Tibial nerve (tissue), 4 donors: ENCODE measurements at regions not wholly inside any gene's neighbourhood (a gene's known extent, or its start where the extent isn't known, plus 50 kb on each side); places are given as distances from the start of the nearest gene placed in this dataset.
"Not testable (repeated sequence)": the region's sequence is repeated elsewhere in the genome, so short reads cannot be mapped to it uniquely, and the experiment has no call there.

Experiments used
- DNase-seq, 2 donors: peaks; one replicate each; pipeline ENCODE4 v3.0.0-alpha.2; 2019; ENCODE audit warnings: low spot score in 2 of 2
- H3K27ac ChIP-seq, 4 donors: fragments of 200-600 bp; sonication (generic) in 3 of 4; one replicate each; pipeline ENCODE4 v1.5.1; 2017 to 2019; ENCODE audit warnings: mild to moderate bottlenecking in 1 of 4
- H3K27me3 ChIP-seq, 2 donors: fragments of 200-600 bp; sonication (generic) in 1 of 2; one replicate each; pipeline versions ENCODE4 v1.5.1 to v1.6.0; 2017 to 2019
- H3K36me3 ChIP-seq, 3 donors: fragments of 200-600 bp; sonication (generic); one replicate each; pipeline ENCODE4 v1.5.1; 2018 to 2019
- H3K4me1 ChIP-seq, 4 donors: fragments of 200-600 bp; sonication (generic) in 3 of 4; one replicate each; pipeline ENCODE4 v1.5.1; 2017 to 2019
- H3K4me3 ChIP-seq, 4 donors: fragments of 200-600 bp; sonication (generic) in 3 of 4; one replicate each; pipeline ENCODE4 v1.5.1; 2017 to 2019; ENCODE audit warnings: mild to moderate bottlenecking in 1 of 4, moderate library complexity in 1 of 4
- H3K9me3 ChIP-seq, 4 donors: fragments of 200-600 bp; sonication (generic) in 3 of 4; one replicate each; pipeline ENCODE4 v1.5.1; 2017 to 2019
- EP300 ChIP-seq, 2 donors: sonication (generic); formaldehyde crosslinking; IDR thresholded peaks; one replicate each; pipeline ENCODE4 v1.6.1; 2017; ENCODE audit warnings: antibody characterized with exemption in 2 of 2, mild to moderate bottlenecking in 1 of 2
- POLR2A ChIP-seq, 2 donors: fragments of 450-650 bp; IDR thresholded peaks; one replicate each; pipeline ENCODE4 v1.6.1; 2017; ENCODE audit warnings: antibody characterized with exemption in 2 of 2, mild to moderate bottlenecking in 2 of 2, moderate library complexity in 2 of 2
- WGBS, 2 donors: methylation state at CpG; one replicate each; pipeline ENCODE4 v1.1.5; 2018; 5-methylcytosine and 5-hydroxymethylcytosine counted together
- TF ChIP-seq, protein P1 (sequence below), 5 experiments: fragments of 200-600 bp in 3 of 5; fragments of 450-650 bp in 2 of 5; sonication (generic) in 3 of 5; IDR thresholded peaks; one replicate each; pipeline ENCODE4 v1.5.1; 2016 to 2019; ENCODE audit warnings: antibody characterized with exemption in 5 of 5, mild to moderate bottlenecking in 3 of 5, moderate library complexity in 2 of 5

- TF ChIP-seq POLR2A (IDR thresholded peaks at IDR 0.05): no peak
- TF ChIP-seq EP300 (IDR thresholded peaks at IDR 0.05): no peak
- TF ChIP-seq, protein P1, sequence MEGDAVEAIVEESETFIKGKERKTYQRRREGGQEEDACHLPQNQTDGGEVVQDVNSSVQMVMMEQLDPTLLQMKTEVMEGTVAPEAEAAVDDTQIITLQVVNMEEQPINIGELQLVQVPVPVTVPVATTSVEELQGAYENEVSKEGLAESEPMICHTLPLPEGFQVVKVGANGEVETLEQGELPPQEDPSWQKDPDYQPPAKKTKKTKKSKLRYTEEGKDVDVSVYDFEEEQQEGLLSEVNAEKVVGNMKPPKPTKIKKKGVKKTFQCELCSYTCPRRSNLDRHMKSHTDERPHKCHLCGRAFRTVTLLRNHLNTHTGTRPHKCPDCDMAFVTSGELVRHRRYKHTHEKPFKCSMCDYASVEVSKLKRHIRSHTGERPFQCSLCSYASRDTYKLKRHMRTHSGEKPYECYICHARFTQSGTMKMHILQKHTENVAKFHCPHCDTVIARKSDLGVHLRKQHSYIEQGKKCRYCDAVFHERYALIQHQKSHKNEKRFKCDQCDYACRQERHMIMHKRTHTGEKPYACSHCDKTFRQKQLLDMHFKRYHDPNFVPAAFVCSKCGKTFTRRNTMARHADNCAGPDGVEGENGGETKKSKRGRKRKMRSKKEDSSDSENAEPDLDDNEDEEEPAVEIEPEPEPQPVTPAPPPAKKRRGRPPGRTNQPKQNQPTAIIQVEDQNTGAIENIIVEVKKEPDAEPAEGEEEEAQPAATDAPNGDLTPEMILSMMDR (IDR thresholded peaks at IDR 0.05): no peak
Observed at GRCh38 chr9:42386477-42386876, 203.0 kb downstream of the SPATA31A6 start.

DNA sequence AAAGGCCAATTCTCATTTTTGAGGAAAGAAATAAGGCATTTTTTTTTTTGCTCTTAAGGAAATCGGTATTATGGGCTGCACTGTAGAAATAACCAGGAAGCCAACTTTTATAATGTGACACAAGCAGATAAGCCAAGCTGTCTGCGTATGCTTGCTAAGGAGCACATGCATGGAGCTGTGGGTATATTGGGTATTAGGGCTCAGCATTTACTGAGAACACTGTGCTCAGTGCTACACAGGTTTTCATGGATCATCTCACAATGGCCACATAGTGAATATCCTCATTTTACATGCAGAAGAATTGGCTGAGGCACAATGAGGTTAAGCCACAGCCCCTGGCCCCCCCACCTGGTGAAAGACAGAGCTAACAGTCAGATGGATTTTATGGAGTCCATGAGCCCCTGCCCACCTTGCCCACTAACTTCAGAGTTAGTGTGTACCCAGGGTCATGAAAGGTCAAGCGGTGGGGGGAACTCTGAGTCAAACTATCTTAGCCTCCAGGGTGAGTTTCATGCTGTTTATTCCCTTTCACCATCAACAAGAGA, 204.8 kb downstream of the SPATA31A6 start:
- H3K27me3 ChIP-seq: no peaks in the 10 kb centered on the region
- no peak for DNase-seq
- H3K4me3 ChIP-seq: no peak overlapping the region
- TF ChIP-seq EP300 (IDR thresholded peaks at IDR 0.05): no peak
- TF ChIP-seq, protein P1 (IDR thresholded peaks at IDR 0.05): no peak
- TF ChIP-seq POLR2A (IDR thresholded peaks at IDR 0.05): no peak
- H3K4me1 ChIP-seq: peaks cover 0 to 5% (median 0%) of the 10 kb centered on the region in 4 donors
- no peaks in the 10 kb centered on the region for H3K36me3 ChIP-seq
- no peaks in the 10 kb centered on the region for H3K9me3 ChIP-seq
- H3K27ac ChIP-seq: no peak overlapping the region
- 86 to 90% methylated on average over 3 of the region's 3 CpGs for WGBS, 2 donors

More at GRCh38 chr9:42386477-42386876, 203.0 kb downstream of the SPATA31A6 start:
- no peak for DNase-seq
- no peaks in the 10 kb centered on the region for H3K36me3 ChIP-seq
- peaks cover 0 to 5% (median 0%) of the 10 kb centered on the region in 4 donors for H3K4me1 ChIP-seq
- no peak overlapping the region for H3K4me3 ChIP-seq
- WGBS, 2 donors: 44 to 63% methylated on average over 2 of the region's 2 CpGs
- H3K27me3 ChIP-seq: no peaks in the 10 kb centered on the region
- no peak overlapping the region for H3K27ac ChIP-seq
- H3K9me3 ChIP-seq: no peaks in the 10 kb centered on the region

DNA sequence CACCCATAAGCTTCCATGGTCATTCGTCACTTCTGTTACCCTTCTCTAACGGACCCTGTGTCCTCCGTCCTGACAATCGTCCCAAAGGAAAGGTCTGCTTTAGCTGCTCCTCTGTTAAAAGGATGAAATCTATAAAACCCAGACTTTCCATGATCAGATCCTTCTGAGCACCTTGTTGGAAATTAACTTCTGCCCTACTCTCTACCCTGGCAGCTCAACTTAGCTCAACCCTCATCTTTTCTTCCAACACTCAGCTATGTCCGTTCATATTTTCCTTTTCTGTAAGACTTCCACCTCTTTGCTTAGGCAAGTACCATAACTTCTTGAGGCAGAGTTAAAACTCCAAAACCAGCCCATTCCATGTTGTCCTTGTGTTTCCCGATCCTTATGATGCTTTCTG, 205.4 kb downstream of the SPATA31A6 start:
- TF ChIP-seq, protein P1 (IDR thresholded peaks at IDR 0.05): no peak
- no peak for TF ChIP-seq POLR2A (IDR thresholded peaks at IDR 0.05)
- TF ChIP-seq EP300 (IDR thresholded peaks at IDR 0.05): no peak
- no peak for DNase-seq

DNA sequence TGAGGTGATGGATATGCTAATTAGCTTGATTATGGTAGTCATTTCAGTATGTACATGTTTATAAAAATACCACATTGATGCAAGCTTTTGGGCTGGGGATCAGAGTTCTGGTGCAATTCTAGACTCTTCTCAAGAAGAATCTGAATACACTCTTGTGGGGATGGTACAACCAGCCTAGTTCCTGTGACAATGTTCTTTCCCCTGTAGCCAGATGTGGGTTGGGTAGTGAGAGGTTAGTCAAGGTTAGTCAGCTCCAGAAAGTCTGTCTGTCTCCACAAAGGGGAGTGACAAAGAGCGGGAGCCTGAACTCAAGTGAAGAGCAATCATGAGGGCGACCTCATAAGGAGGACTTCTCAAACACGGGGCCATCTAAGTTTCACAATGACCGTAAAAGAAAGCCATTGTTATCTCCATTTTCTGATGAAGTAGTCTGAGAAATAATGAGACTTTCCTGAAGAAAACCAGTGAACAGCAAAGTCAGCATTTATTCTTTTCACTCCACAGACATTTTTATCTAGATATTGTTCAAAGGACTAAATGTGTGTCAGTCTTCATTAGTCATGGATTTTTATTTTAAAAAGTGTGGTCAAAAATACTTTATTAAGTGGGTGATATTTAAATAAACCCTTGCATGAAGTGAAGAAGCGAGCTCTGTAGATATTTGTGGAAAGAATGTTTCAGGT, 209.5 kb downstream of the SPATA31A6 start:
- H3K9me3 ChIP-seq, H3K4me1 ChIP-seq, H3K27ac ChIP-seq, H3K27me3 ChIP-seq, H3K36me3 ChIP-seq, DNase-seq, H3K4me3 ChIP-seq: not testable (repeated sequence)
- WGBS, 2 donors: 83 to 86% methylated on average over 5 of the region's 5 CpGs

More for the DNA sequence above, 205.4 kb downstream of the SPATA31A6 start:
- Histone ChIP-seq H3K9me3 (no peaks in the 10 kb centered on the region), H3K4me1 (peaks cover 0 to 5% (median 0%) of the 10 kb centered on the region in 4 donors), H3K36me3 (no peaks in the 10 kb centered on the region), H3K4me3 (no peak overlapping the region), H3K27ac (no peak overlapping the region), H3K27me3 (no peaks in the 10 kb centered on the region)
- 72 to 77% methylated on average over 6 of the region's 6 CpGs for WGBS, 2 donors

DNA sequence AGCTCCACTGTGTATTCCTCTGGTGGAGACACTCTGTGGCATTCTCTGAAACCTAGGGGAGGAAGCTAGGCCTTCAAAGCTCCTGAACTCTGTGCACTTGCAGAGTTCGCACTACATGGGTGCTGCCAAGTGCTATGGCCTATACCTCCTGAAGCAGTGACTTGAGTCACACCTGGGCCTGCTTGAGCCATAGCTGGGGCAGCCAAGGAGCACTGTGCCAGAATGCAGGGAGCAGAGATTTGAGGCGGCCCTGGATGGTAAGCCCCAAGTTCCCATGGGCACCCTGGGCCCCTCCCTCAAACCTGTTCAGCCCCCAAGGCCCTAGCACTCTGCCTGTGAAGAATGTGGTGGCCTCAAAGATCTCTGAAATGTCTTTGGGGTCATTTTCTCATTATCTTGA, 212.9 kb downstream of the SPATA31A6 start:
- Histone ChIP-seq H3K27me3 (no peaks in the 10 kb centered on the region), H3K36me3 (no peaks in the 10 kb centered on the region), H3K27ac (no peak overlapping the region), H3K4me3 (no peak overlapping the region), H3K4me1 (no peaks in the 10 kb centered on the region), H3K9me3 (no peaks in the 10 kb centered on the region)
- WGBS, 2 donors: 96 to 100% methylated on average over 1 to 2 of the region's 2 CpGs
- no peak for TF ChIP-seq EP300 (IDR thresholded peaks at IDR 0.05)
- TF ChIP-seq, protein P1 (IDR thresholded peaks at IDR 0.05): no peak
- TF ChIP-seq POLR2A (IDR thresholded peaks at IDR 0.05): no peak
- no peak for DNase-seq

GRCh38 chr9:42397336-42397735, 213.9 kb downstream of the SPATA31A6 start:
- H3K36me3 ChIP-seq: not testable (repeated sequence)
- 83 to 87% methylated on average over 5 to 7 of the region's 7 CpGs for WGBS, 2 donors

GRCh38 chr9:42402919-42403318, 219.5 kb downstream of the SPATA31A6 start:
- not testable (repeated sequence) for H3K4me3 ChIP-seq, H3K27ac ChIP-seq, H3K4me1 ChIP-seq, H3K9me3 ChIP-seq, DNase-seq, H3K27me3 ChIP-seq, H3K36me3 ChIP-seq
- WGBS, 2 donors: 83 to 84% methylated on average over 2 of the region's 2 CpGs

More at GRCh38 chr9:42397336-42397735, 213.9 kb downstream of the SPATA31A6 start:
- H3K27ac ChIP-seq, DNase-seq, H3K27me3 ChIP-seq, H3K4me3 ChIP-seq, H3K9me3 ChIP-seq, H3K4me1 ChIP-seq: not testable (repeated sequence)

DNA sequence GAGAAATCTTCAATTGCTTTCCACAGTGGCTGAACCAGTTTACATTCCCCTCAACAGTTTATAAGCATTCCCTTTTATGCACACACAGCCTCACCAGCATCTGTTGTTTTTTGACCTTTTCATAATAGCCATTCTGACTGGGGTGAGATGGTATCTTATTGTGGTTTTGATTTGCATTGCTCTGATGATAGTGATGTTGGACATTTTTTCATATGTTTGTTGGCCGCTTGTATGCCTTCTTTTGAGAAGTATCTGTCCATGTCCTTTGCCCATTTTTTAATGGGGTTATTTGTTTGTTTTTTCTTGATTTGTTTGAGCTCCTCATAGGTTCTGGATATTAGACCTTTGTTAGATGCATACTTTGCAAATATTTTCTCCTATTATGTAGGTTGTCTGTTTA, 226.1 kb downstream of the SPATA31A6 start:
- not testable (repeated sequence) for H3K4me1 ChIP-seq, H3K27me3 ChIP-seq, H3K4me3 ChIP-seq, H3K27ac ChIP-seq, H3K9me3 ChIP-seq, DNase-seq, H3K36me3 ChIP-seq
- WGBS, 2 donors: 80% methylated on average over 1 of the region's 1 CpG; no CpG with 5 or more reads in 1 of the 2 donors

DNA sequence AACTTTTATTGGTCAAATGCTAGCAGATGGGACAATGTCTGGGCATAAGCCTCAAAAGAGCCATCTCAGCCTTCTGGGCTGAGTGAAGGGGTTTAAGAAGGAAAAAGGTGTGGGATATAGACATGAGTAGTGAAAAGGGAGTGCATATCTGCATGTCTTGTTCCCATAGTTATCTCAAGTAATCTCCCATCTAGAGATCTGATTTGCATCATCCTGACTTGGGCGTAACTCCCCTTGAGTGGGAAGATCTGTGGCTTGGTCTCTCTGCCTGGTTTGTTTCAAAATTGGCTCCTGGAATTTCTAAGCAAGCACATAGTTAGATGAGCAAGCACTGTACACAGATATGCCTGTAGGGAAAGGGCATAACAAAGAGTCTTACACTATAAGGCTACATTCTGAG, 228.9 kb downstream of the SPATA31A6 start:
- not testable (repeated sequence) for DNase-seq, H3K4me3 ChIP-seq, H3K36me3 ChIP-seq, H3K27me3 ChIP-seq, H3K27ac ChIP-seq, H3K4me1 ChIP-seq, H3K9me3 ChIP-seq
- 58 to 90% methylated on average over 1 of the region's 1 CpG for WGBS, 2 donors
